ENCODE measurements at regions not wholly inside any gene's neighbourhood (a gene's known extent, or its start where the extent isn't known, plus 50 kb on each side); places are given as distances from the start of the nearest gene placed in this dataset.

- Histone ChIP-seq H2BK5ac (ENCODE audit: low read depth, low read length, poor library complexity, severe bottlenecking) (no peak overlapping the region), H3K4ac (ENCODE audit: low read depth, low read length) (no peak overlapping the region), H3K9me3 (ENCODE audit: control insufficient read depth, insufficient read depth, low read length) (no peaks in the 10 kb centered on the region; the same call in 1 of the 2 replicates), H3K9ac (ENCODE audit: low read depth, low read length) (no peak overlapping the region), H3K36me3 (ENCODE audit: control insufficient read depth, insufficient read depth, low read length) (no peaks in the 10 kb centered on the region), H3K9me1 (ENCODE audit: insufficient read depth, low read length) (no peaks in the 10 kb centered on the region), H4K8ac (ENCODE audit: low read depth in 2 of 2, low read length in 2 of 2) (no peak overlapping the region), H3K23ac (ENCODE audit: low read depth, low read length) (no peak overlapping the region), H2AK9ac (replicated peaks; ENCODE audit: low read depth, low read length, poor library complexity) (no peak overlapping the region), H3K27ac (ENCODE audit: insufficient read depth, low read length) (no peak overlapping the region), H3K4me1 (ENCODE audit: control insufficient read depth, insufficient read depth, low read length) (no peaks in the 10 kb centered on the region), H3K56ac (ENCODE audit: extremely low read depth, insufficient read depth, low read length) (no peak overlapping the region), H3K27me3 (ENCODE audit: control insufficient read depth, insufficient read depth, low read length) (peaks cover 4% of the 10 kb centered on the region; the same call in 1 of the 2 replicates), H2BK20ac (ENCODE audit: low read depth, low read length) (no peak overlapping the region), H2BK15ac (ENCODE audit: low read depth, low read length) (no peak overlapping the region), H4K20me1 (ENCODE audit: insufficient read depth, low read length) (no peaks in the 10 kb centered on the region), H2BK120ac (ENCODE audit: low read depth, low read length) (no peak overlapping the region), H3K79me1 (ENCODE audit: low read depth in 1 of 2, low read length in 2 of 2) (no peaks in the 10 kb centered on the region), H2AK5ac (ENCODE audit: low read depth, low read length) (no peak overlapping the region), H2AFZ (replicated peaks; ENCODE audit: low read length, poor library complexity) (no peak overlapping the region), H3K14ac (replicated peaks; ENCODE audit: low read depth, low read length) (no peak overlapping the region), H4K91ac (ENCODE audit: insufficient read depth, low read depth, low read length) (no peak overlapping the region), H4K5ac (ENCODE audit: low read depth, low read length) (no peak overlapping the region), H3K4me3 (ENCODE audit: insufficient read depth, low read depth, low read length) (no peak overlapping the region), H3K18ac (ENCODE audit: low read depth, low read length) (no peak overlapping the region), H3K4me2 (ENCODE audit: low read depth, low read length) (no peak overlapping the region)
- intact Hi-C loops (cut with micrococcal nuclease) = no loop called here
- no TSS peak for BruUV-seq (replicated peaks)
- no peak for DNase-seq
- ATAC-seq (ENCODE audit: low read depth) = no peak
- POLR2A ChIA-PET (ENCODE audit: unreplicated experiment) = no interaction called here
- WGBS, 2 experiments (ENCODE audit: extremely low coverage in 2 of 2, insufficient read length in 1 of 2) = no CpG with 5 or more reads among the region's 5 CpGs
- dilution Hi-C loops (cut with HindIII; ENCODE audit: low sequenced_read_pairs, unreplicated experiment) = no loop called here
- in situ Hi-C loops (cut with MboI; ENCODE audit: low sequenced_read_pairs) = no loop called here
- TF ChIP-seq RFX5 (IDR thresholded peaks at IDR 0.05; ENCODE audit: low read depth, low read length) (no peak), NFE2L2 (IDR thresholded peaks at IDR 0.05; ENCODE audit: low read depth, low read length) (no peak), RCOR1 (IDR thresholded peaks at IDR 0.05; ENCODE audit: insufficient replicate concordance, low read length) (no peak), SMC3 (IDR thresholded peaks at IDR 0.05; ENCODE audit: low read depth, low read length) (no peak), CTCF (conservative IDR thresholded peaks at IDR 0.05; ENCODE audit: low read depth, low read length) (no peak), ELK1 (IDR thresholded peaks at IDR 0.05; ENCODE audit: borderline replicate concordance, low read depth, low read length) (no peak), MAZ (IDR thresholded peaks at IDR 0.05; ENCODE audit: borderline replicate concordance, low read depth, low read length) (no peak), MXI1 (IDR thresholded peaks at IDR 0.05; ENCODE audit: borderline replicate concordance, low read depth, low read length) (no peak), USF2 (IDR thresholded peaks at IDR 0.05; ENCODE audit: low read depth, low read length) (no peak), CHD1 (IDR thresholded peaks at IDR 0.05; ENCODE audit: low read depth, low read length) (no peak), POLR2A (IDR thresholded peaks at IDR 0.05; ENCODE audit: low read depth, low read length) (no peak), RAD21 (IDR thresholded peaks at IDR 0.05; ENCODE audit: low read length) (no peak), BHLHE40 (IDR thresholded peaks at IDR 0.05; ENCODE audit: low read depth, low read length) (no peak)
- CTCF ChIA-PET = no interaction called here
These were observed 79.4 kb upstream of the PPP2R5A start for GRCh38 chr1:212205843-212206242.
